ENCODE measurements at regions not wholly inside any gene's neighbourhood (a gene's known extent, or its start where the extent isn't known, plus 50 kb on each side); places are given as distances from the start of the nearest gene placed in this dataset.

GRCh38 chr14:71478542-71478941 lies 453.7 kb upstream of the RGS6 start:
- 60% methylated on average over 2 of the region's 4 CpGs for WGBS (ENCODE audit: insufficient coverage, low coverage, missing lambda C conversion rate)
- CTCF ChIA-PET (ENCODE audit: low intra/inter-chr PET ratio): no interaction called here
- intact Hi-C loops (cut with micrococcal nuclease): no loop called here
- no peak overlapping the region for H3K4me2 ChIP-seq (ENCODE audit: insufficient read depth, low read length)
- POLR2A ChIA-PET: no interaction called here
- no peaks in the 10 kb centered on the region for H3K79me2 ChIP-seq (ENCODE audit: control insufficient read depth, insufficient read depth, low read length)
- no peaks in the 10 kb centered on the region for H4K20me1 ChIP-seq (replicated peaks; ENCODE audit: control insufficient read depth, insufficient read depth, low read length)
- no peaks in the 10 kb centered on the region for H3K27me3 ChIP-seq (ENCODE audit: control insufficient read depth in 2 of 2, insufficient read depth in 2 of 2, low read length in 2 of 2)
- no peak overlapping the region for H3K27ac ChIP-seq (ENCODE audit: extremely low read depth, low read depth, low read length)
- H2AFZ ChIP-seq (ENCODE audit: low read depth, low read length): 0 out of 2 replicates have a peak overlapping the region, but pooled peaks have one; percentile 9
- no peaks in the 10 kb centered on the region for H3K36me3 ChIP-seq (ENCODE audit: control insufficient read depth, insufficient read depth, low read length)
- no peaks in the 10 kb centered on the region for H3K9me1 ChIP-seq (ENCODE audit: control insufficient read depth, insufficient read depth, low read length)
- H3K9me3 ChIP-seq (replicated peaks; ENCODE audit: control insufficient read depth, insufficient read depth, low read depth, low read length): no peaks in the 10 kb centered on the region
- in situ Hi-C loops (cut with MboI): no loop called here
- no peak for FAIRE-seq
- peak; percentile 92 for TF ChIP-seq SPI1 (IDR thresholded peaks at IDR 0.05; ENCODE audit: borderline replicate concordance, low read depth, low read length)
- TF ChIP-seq MIER1 (IDR thresholded peaks at IDR 0.05; ENCODE audit: low read depth): no peak
- H3K9ac ChIP-seq (ENCODE audit: insufficient read depth in 1 of 2, low read depth in 2 of 2, low read length in 2 of 2): no peak overlapping the region
- no peak for DNase-seq (ENCODE audit: extremely low read depth in 1 of 4, low spot score in 3 of 4)
- peaks cover 0 to 5% of the 10 kb centered on the region in 2 experiments; a peak in 2 of 5 replicates for H3K4me1 ChIP-seq (replicated peaks in 1 of 2; ENCODE audit: control insufficient read depth in 2 of 2, insufficient read depth in 2 of 2, low read length in 2 of 2)
- ATAC-seq: no peak
- BruUV-seq (replicated peaks): no TSS peak
- H3K4me3 ChIP-seq: no peak overlapping the region

- ChIA-PET CTCF (ENCODE audit: low intra/inter-chr PET ratio) (no interaction called here), POLR2A (interaction anchor here (0.7 kb wide), 1 partner anchor 11 kb away, joined by 3 read pairs; no protein-coding TSS in a partner anchor)
- H3K27me3 ChIP-seq (ENCODE audit: control insufficient read depth in 2 of 2, insufficient read depth in 2 of 2, low read length in 2 of 2): no peaks in the 10 kb centered on the region
- FAIRE-seq (no peak), ATAC-seq (no peak), DNase-seq (ENCODE audit: extremely low read depth in 1 of 4, low spot score in 3 of 4) (no peak)
- BruUV-seq (replicated peaks): no TSS peak
- H3K79me2 ChIP-seq (ENCODE audit: control insufficient read depth, insufficient read depth, low read length): no peaks in the 10 kb centered on the region
- no peak overlapping the region for H3K27ac ChIP-seq (ENCODE audit: extremely low read depth, low read depth, low read length)
- H3K36me3 ChIP-seq (ENCODE audit: control insufficient read depth, insufficient read depth, low read length): no peaks in the 10 kb centered on the region
- H4K20me1 ChIP-seq (replicated peaks; ENCODE audit: control insufficient read depth, insufficient read depth, low read length): no peaks in the 10 kb centered on the region
- H3K4me3 ChIP-seq: no peak overlapping the region
- no peaks in the 10 kb centered on the region for H3K9me1 ChIP-seq (ENCODE audit: control insufficient read depth, insufficient read depth, low read length)
- intact Hi-C loops (cut with micrococcal nuclease) (loop anchor here (10.0 kb wide), 1 partner anchor 156 kb away; the partner anchor contains the start of gene SIPA1L1), in situ Hi-C loops (cut with MboI) (no loop called here)
- H3K4me1 ChIP-seq (replicated peaks in 1 of 2; ENCODE audit: control insufficient read depth in 2 of 2, insufficient read depth in 2 of 2, low read length in 2 of 2): peaks cover 0 to 5% of the 10 kb centered on the region in 2 experiments; a peak in 2 of 5 replicates
- no peak overlapping the region for H3K9ac ChIP-seq (ENCODE audit: insufficient read depth in 1 of 2, low read depth in 2 of 2, low read length in 2 of 2)
- no peaks in the 10 kb centered on the region for H3K9me3 ChIP-seq (replicated peaks; ENCODE audit: control insufficient read depth, insufficient read depth, low read depth, low read length)
- H2AFZ ChIP-seq (ENCODE audit: low read depth, low read length): no peak overlapping the region
- no peak overlapping the region for H3K4me2 ChIP-seq (ENCODE audit: insufficient read depth, low read length)
- WGBS (ENCODE audit: insufficient coverage, low coverage, missing lambda C conversion rate): 64% methylated on average over 4 of the region's 4 CpGs
- TF ChIP-seq CBX3 (IDR thresholded peaks at IDR 0.05; ENCODE audit: borderline replicate concordance in 1 of 2, low read length in 2 of 2) (no peak), ZBTB43 (CRISPR knock-in tag; IDR thresholded peaks at IDR 0.05) (no peak), ZBTB5 (IDR thresholded peaks at IDR 0.05) (no peak), FUS (optimal IDR thresholded peaks at IDR 0.05; ENCODE audit: low read depth, low read length) (no peak), ZNF398 (CRISPR knock-in tag; IDR thresholded peaks at IDR 0.05) (no peak), HDAC1 (IDR thresholded peaks at IDR 0.05) (no peak), SUPT5H (IDR thresholded peaks at IDR 0.05) (no peak), NFIX (CRISPR knock-in tag; IDR thresholded peaks at IDR 0.05; ENCODE audit: low read depth) (no peak)
Measured at GRCh38 chr14:71481021-71481654, 451.1 kb upstream of the RGS6 start.

All from K562 (cell line).